Inflammatory macrophage treated with lipopolysaccharide for 4 hours (primary cell): ENCODE measurements at regions not wholly inside any gene's neighbourhood (a gene's known extent, or its start where the extent isn't known, plus 50 kb on each side); places are given as distances from the start of the nearest gene placed in this dataset.

Experiments used
- DNase-seq: peaks from one replicate; pipeline ENCODE4 v3.0.0-alpha.2; 2020

DNA sequence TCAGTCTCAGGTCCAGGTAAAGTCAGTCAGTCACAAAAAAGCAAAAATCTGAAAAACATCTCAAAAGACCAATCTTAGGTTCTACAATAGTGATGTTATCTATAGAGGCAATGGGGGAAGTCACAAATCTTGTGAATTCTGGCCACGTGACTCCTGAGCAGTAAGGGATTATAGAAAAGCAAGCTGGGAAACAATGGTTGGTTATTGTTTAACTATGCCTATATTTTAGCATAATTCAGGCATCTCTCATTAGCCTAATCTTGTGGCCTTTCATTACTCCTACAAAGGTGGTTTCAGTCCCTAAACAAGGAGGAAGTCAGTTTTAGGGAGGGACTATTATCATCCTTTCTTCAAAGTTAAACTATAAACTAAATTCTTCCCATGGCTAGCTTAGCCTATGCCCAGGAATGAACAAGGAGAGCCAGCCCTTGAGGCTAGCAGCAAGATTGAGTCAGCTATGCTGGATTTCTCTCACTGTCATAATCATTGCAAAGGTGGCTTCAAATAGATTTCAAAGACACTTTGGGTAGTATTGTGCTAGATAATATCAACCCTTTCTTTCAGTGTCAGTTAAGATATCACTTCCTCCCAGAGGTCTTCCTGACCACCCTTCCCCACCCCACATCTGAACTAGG lies 56.4 kb upstream of the ITGA6 start:
- no peak for DNase-seq

- no peak for DNase-seq
Observed at GRCh38 chr2:172372436-172372835, 55.0 kb upstream of the ITGA6 start.

GRCh38 chr2:172373076-172373475 lies 54.3 kb upstream of the ITGA6 start:
- no peak for DNase-seq

DNA sequence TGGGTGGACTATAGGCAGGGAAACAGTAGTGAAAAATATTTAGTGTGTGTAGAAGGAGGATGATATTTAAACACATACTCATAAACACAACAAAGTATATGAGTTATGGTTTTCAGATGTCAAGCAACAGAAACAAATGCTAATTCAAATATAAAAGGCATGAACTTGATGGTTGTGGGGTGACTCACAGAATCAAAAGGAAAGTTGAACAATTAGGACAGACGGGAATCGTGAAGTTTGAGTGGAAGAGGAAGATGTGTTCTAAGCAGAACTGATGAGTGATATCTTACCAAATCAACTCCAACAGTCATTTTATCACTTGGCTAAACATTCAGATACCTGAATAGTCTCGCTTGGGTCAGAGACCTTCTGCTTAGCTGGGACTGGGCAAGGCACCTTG lies 53.6 kb upstream of the ITGA6 start:
- peak; percentile 78 for DNase-seq

GRCh38 chr2:172374318-172375240 lies 52.8 kb upstream of the ITGA6 start:
- DNase-seq = no peak

- DNase-seq = peak; percentile 81
Observed at GRCh38 chr2:172375251-172375650, 52.1 kb upstream of the ITGA6 start.

DNA sequence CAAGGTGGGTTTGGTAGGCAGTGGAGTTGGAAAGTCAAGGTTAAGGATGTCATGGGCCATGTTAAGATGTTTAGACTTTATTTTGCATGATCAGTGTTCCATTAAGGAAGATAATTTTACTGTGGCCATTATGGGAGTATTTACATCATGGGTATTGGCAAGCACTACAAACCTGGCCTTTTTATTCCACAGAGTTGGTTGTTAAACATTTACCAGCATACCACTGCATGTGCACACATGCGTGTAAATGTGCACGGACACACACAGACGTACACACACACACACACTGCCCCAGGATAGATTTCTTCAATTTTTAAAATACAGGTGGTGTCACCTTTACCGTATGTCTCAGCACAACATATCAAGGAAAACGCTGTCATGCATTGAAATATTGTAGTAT lies 51.4 kb upstream of the ITGA6 start:
- no peak for DNase-seq

GRCh38 chr2:172376505-172377125 lies 50.8 kb upstream of the ITGA6 start:
- no peak for DNase-seq

DNA sequence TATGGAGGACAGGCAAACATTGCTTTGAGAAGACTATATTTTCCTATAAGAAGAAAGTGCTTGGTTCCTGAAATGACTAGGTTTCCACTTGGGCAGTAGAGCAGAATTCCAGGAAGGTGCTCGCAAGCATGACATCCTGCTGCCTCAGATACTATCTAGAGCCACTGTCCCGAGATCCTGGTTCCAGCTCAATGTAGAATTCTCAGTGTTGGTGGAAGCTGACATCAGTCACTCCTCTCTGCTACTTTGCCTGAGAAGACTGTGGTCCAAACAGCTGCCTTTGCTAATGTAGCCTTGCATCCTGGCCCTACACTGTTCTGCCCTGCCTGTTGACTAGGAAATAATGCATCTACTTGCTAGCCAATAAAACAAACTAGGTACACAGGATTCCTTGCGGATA lies 50.0 kb upstream of the ITGA6 start:
- no peak for DNase-seq
